EH (cell line): ENCODE measurements at regions not wholly inside any gene's neighbourhood (a gene's known extent, or its start where the extent isn't known, plus 50 kb on each side); places are given as distances from the start of the nearest gene placed in this dataset.

ENCODE experiments used
- DNase-seq: peaks from one replicate; pipeline ENCODE4 v3.0.0-alpha.2; 2015; ENCODE audit warnings: low read depth

GRCh38 chr12:63228853-63229252 is 77.9 kb upstream of the AVPR1A start:
- DNase-seq, result no peak

- no peak for DNase-seq
Measured at GRCh38 chr12:63226792-63227463, 75.9 kb upstream of the AVPR1A start.

- no peak for DNase-seq
Measured at GRCh38 chr12:63224396-63224795, 73.4 kb upstream of the AVPR1A start.

- no peak for DNase-seq
Measured at GRCh38 chr12:63223128-63223527, 72.1 kb upstream of the AVPR1A start.

- DNase-seq, result no peak
Measured at GRCh38 chr12:63222582-63222981, 71.6 kb upstream of the AVPR1A start.

- no peak for DNase-seq
Measured at GRCh38 chr12:63220921-63221320, 69.9 kb upstream of the AVPR1A start.

GRCh38 chr12:63212316-63212715 is 61.3 kb upstream of the AVPR1A start:
- no peak for DNase-seq

- peak; percentile 1 for DNase-seq
Measured at GRCh38 chr12:63208956-63209355, 58.0 kb upstream of the AVPR1A start.

GRCh38 chr12:63206909-63207308 is 55.9 kb upstream of the AVPR1A start:
- peak; percentile 51 for DNase-seq

GRCh38 chr12:63206494-63206893 is 55.5 kb upstream of the AVPR1A start:
- no peak for DNase-seq
